Activated CD4-positive, alpha-beta T cell treated with anti-CD3 and anti-CD28 coated beads, Interleukin-2, amount 50 U/mL, for 16 hours (primary cell): ENCODE measurements at regions not wholly inside any gene's neighbourhood (a gene's known extent, or its start where the extent isn't known, plus 50 kb on each side); places are given as distances from the start of the nearest gene placed in this dataset.

Experiments
- DNase-seq: peaks from one replicate; pipeline ENCODE4 v3.0.0-alpha.2; 2020

DNA sequence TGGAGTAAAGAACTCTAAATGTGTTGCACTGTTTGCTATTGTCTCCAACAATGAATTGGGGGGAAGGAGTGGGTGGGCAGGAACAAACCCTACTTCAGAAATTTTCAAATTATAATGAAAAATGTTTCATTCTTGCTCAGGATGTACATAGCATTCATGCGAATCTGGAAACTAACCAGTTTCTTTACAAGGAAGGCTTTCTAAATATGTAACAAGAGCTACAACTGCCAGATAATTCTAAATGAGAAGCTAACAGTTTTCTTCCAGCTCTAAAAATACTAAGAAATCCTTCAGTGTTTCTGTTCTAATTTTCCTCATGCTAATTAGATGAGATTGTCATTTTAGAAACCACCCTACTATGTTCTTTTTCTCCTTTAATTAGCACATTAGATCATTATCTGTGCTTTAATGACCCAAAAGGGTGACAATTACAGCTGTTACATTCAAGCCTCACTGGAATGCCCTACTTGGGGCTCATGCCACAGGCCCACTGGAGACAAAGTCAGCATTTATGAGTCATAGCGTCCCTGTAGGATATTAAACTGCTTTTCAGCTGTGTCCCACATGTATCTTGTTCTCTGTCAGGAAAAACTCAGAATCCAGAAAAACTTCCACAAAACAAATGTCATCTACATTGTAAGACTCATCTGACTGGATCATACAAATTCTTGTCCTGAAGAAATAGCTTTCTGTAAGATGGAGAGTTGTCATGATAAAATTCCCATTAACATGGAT is 804.6 kb upstream of the CXADR start:
- DNase-seq, result no peak

GRCh38 chr21:16709866-16710550 is 802.8 kb upstream of the CXADR start:
- no peak for DNase-seq

DNA sequence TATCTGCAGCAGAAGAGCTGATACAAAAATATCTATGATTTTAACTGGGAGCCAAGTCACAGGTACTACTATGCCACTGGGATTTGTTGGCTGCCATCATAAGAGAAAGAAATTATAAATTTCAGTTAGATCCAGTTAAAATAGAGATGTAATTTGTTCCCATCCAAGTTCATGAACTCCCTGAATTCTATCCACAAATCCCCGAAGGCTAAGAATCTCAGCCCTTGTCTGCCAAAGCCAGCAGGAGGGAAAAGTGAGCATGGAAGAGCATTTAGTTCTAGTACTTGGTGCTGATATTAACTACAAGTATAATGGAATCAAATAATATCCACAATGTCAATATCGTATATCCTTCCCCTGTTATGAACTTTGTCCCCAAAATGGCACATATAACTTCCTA is 801.1 kb upstream of the CXADR start:
- DNase-seq, result no peak

DNA sequence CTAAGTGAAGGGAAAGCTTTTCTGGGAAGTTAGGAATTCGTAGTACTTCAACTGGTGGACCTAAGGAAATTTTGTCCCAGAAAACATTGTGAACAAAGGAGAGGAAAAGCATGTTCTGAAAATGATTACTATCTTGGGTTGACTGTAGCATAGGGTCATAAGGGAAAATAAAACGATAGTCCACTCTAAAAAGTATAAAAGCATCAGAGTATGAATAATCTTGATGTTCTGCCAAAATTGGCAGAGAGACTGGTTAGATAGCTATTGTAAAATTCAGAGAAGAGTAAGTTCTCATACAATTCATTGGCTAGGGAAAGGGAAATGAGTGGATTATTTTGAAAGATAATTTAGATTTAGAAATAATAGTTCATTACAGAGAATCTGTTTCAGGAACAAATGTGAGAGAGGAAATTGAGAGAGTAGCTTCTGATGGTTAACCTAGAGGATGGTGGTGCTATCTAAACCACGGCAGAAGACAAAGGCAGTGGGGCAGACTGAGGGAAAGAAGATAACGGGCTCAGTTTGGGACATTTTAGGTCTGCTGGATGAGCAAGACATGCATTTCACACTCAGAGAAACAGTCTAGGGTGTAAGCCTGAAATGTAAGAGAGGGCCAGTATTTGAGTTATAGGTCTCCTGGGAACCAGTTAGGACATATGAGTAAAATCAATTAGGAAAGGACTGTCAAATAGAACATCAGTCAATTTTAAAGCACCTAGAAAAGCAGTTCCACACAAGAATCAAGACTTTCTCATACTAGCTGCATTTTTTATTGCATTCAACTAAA is 799.3 kb upstream of the CXADR start:
- no peak for DNase-seq

DNA sequence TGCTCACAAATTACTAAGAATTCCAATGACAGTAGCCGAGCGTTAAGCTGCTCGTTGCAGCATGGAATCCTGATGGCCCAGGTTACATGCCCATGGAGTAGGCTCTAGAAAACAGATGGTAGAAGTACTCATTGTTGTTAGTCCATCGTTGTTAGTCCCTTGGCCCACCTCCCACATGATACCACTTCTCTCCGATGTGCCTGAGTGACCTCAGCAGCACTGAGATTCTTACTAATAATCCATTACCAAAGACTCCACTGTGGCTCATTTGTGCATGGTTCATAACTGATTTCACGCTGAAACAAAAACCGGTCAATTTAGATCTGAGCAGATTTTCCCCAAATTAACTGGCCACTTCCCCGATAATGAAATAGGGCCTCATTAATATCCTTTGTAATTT is 772.3 kb upstream of the CXADR start:
- DNase-seq, result no peak

DNA sequence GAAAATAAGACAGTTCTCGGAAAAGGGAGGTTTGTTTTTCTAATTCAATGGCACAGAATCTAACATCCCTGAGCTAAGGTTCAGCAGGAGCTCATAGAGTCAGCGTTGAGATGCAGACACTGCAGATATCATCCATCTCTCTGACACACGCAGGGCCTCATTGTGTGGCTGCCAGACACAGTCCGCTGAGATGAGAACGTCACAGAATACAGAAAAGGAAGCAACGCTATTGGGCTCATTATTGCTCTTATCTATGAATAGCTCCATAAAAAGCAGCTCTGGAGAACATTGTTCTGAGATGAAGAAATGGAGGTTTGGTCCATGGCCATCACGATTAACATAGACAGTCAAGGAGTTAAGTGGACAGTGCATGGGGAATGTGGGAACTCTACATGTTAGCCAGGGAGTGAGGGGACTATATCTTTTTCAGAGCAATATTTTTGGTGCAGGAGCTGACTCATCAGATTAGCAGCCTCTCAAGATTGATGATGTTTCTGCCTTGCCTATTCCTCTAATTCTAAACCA is 771.6 kb upstream of the CXADR start:
- DNase-seq, result no peak

GRCh38 chr21:16742131-16742641 is 770.7 kb upstream of the CXADR start:
- no peak for DNase-seq

- DNase-seq, result no peak
These were observed 770.1 kb upstream of the CXADR start for GRCh38 chr21:16742741-16743140.

DNA sequence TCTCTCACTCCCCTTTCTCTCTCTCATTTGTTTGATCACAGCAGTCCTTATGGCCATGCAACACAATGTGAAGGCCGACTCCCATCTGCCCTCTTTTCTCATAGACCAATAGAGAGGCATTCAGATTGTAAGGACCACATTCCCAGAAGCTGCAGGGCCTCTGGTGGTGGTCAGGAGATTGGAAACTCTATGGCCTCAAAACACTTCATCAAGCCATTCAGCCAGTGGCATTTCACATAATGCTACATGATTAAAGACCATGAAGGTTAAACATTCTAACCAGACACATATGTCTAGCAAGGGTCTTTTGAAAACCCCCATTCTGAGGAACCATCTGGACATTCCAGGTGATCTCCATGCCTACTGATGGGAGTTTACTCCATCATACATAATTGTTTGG is 769.5 kb upstream of the CXADR start:
- DNase-seq, result no peak

DNA sequence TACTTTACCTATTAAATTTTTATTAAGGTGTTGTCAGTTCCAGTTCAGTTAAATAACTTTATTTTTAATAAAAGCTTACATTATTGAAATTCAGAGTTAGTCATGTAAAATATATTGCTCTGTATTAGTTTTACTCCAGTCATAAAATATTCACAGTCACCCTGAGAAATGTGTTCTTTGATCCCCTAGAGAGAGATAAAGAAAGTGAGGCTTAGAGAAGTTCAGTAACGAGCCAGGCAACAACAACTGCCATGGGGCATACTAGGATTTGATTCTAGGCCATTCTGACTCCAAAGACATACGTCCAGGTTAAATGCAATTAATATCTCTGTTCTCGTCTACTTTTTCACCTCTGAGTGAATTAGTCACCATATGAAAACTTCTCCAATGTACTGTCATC is 761.9 kb upstream of the CXADR start:
- DNase-seq, result no peak

GRCh38 chr21:16751695-16752474 is 761.0 kb upstream of the CXADR start:
- no peak for DNase-seq

GRCh38 chr21:16752475-16752857 is 760.4 kb upstream of the CXADR start:
- DNase-seq, result no peak

DNA sequence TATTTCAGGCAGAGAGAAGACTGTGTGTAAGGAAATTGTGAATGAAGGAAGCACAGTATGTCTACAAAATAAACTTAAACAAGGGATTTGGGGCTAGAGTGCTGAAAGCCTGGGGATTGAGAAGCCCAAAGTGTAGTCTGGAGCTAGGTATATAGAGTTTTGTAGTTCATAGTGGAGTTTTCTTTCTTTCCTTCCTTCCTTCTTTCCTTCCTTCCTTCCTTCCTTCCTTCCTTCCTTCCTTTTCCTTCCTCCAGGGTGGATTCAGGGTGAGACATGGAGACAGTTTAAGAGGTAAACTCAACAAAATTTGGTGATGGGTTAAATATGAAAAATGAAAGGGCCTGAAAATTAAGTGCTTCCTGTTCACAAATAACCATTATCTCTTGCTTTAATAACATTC is 757.8 kb upstream of the CXADR start:
- DNase-seq, result no peak

DNA sequence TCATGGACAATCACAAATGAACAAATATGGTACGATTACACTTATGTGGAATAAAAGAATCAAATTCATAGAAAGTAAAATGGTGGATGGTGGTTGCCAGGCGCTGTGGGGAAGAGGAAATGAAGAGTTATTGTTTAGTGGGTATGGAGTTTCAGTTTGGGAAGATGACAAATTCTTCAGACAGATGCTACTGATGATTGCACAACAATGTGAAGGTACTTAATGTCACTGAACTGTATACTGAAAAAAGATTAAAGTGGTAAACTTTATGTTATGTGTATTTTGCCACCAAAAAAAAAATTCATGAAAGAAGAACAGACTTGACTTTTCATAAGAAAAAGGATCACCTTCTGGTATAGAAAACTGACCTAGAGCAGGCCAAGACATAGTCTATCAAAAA is 745.6 kb upstream of the CXADR start:
- DNase-seq, result no peak

DNA sequence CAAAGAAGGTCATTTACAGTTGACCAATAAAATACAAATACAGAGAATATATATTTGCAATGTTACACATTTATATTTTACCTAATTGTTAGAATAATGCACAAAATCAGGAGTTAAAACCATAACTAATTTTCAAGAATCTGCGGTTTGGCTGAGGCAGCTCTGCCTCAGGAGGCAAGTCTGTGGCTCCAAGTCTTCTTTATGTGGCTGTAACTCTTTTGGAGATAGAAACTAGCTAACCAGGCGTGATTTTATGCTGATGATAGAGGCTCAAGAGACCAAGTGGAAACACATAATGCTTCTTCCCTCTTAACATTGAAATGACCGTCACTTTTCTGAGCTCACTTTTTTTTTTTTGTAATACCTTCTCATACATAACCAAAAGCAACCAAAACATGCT is 744.7 kb upstream of the CXADR start:
- DNase-seq, result no peak

- no peak for DNase-seq
These were observed 742.6 kb upstream of the CXADR start for GRCh38 chr21:16770266-16770665.

DNA sequence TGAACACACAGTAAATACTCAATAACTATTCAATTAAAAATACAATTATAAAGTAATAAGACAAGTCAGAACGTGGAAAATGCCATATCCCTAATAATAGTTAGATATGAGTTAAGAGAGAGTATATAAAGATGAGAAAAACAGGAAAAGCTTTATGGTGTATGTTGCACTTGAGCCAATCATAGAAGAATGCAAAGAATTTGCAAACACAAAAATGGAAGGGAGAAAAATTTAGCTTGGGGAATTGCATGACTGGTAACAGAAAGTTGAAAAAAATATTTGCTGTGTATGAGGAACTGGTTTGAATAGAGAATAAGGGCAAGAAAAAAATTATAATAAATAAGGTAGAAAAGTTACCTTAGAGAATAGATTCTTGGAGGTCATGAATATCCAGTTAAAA is 739.6 kb upstream of the CXADR start:
- DNase-seq, result no peak

DNA sequence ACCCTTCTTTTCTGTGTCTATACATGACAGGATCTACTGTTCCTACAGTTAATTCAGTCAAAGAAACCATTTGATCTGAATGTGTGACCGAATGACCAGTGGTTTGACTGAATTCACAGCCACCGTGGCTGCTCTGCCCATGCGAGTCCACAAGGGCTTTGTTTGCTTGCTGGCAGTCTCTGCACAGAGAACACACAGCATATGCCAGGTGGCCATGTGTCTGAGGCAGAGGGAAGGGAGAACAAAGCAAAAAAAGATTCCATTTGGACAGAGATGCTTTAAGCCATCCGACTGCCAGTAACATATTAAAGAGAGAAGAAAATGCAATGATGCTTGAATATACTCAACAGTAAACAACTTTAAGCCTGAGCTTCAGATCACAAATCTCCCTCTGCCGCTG is 737.8 kb upstream of the CXADR start:
- no peak for DNase-seq

GRCh38 chr21:16777041-16777720 is 735.7 kb upstream of the CXADR start:
- no peak for DNase-seq

GRCh38 chr21:16788584-16788983 is 724.3 kb upstream of the CXADR start:
- no peak for DNase-seq

GRCh38 chr21:16789636-16790035 is 723.2 kb upstream of the CXADR start:
- no peak for DNase-seq

- no peak for DNase-seq
These were observed 720.7 kb upstream of the CXADR start for GRCh38 chr21:16792101-16792500.
